Neutrophil (primary cell): ENCODE measurements at regions not wholly inside any gene's neighbourhood (a gene's known extent, or its start where the extent isn't known, plus 50 kb on each side); places are given as distances from the start of the nearest gene placed in this dataset.

Source experiments
- H3K27ac ChIP-seq: fragments of 200-600 bp; sonication (generic); 2 replicates; pipeline ENCODE4 v1.5.1; 2016; ENCODE audit warnings: mild to moderate bottlenecking, moderate library complexity
- H3K27me3 ChIP-seq: fragments of 200-600 bp; sonication (generic); 2 replicates; pipeline ENCODE4 v1.6.0; 2016; ENCODE audit warnings: mild to moderate bottlenecking
- H3K36me3 ChIP-seq: fragments of 200-600 bp; sonication (generic); 2 replicates; pipeline ENCODE4 v1.5.1; 2017
- H3K4me1 ChIP-seq, 2 experiments: fragments of 200-600 bp in 1 of 2; sonication (generic) in 1 of 2; 1 replicate in 1 of 2; 2 replicates in 1 of 2; pipeline versions ENCODE4 v1.5.1 to v1.6.1; 2013 to 2016; ENCODE audit warnings: low read depth in 1 of 2, low read length in 1 of 2, mild to moderate bottlenecking in 1 of 2, moderate library complexity in 1 of 2; ENCODE audit not compliant: control insufficient read depth in 1 of 2, insufficient read depth in 1 of 2
- H3K4me3 ChIP-seq, 2 experiments: fragments of 200-600 bp in 1 of 2; sonication (generic) in 1 of 2; 1 replicate in 1 of 2; 2 replicates in 1 of 2; pipeline ENCODE4 v1.5.1; 2013 to 2016; ENCODE audit warnings: low read depth in 1 of 2, low read length in 1 of 2, mild to moderate bottlenecking in 1 of 2, moderate library complexity in 1 of 2
- H3K9me3 ChIP-seq: fragments of 200-600 bp; sonication (generic); 2 replicates; pipeline ENCODE4 v1.5.1; 2016
- TF ChIP-seq, protein P1 (sequence below): fragments of 200-600 bp; sonication (generic); IDR thresholded peaks from 2 replicates; pipeline ENCODE4 v1.5.1; 2016; ENCODE audit warnings: antibody characterized with exemption

DNA sequence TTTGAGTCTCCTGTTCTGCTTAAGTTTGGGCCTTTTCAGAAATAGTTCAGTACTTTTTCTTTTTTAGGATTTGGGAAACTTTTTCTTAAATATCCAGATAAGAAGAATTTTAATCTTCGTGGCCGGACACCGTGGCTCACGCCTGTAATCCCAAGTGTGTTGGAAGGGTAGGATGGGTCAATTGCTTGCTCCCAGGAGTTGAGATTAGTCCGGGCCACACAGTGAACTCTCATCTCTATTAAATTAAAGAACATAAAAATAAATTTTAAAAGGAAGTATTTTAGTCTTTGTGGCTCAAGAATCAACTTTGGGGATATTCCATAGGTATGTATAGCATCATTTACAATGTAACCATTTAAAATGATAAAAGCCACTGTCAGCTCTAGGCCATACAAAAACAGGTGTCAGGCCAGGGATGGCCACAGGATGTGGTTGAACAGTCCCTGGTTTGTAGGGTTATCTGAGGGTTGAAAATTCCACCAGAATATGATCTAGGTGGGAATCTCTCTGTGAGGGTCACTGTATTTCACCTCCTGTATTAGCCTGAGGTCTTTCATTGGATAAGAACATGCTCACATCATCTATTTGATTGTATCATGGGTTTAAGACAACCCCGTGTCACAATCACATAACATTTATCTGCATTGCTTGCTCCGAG lies 115.6 kb downstream of the GGTLC2 start:
- Histone ChIP-seq H3K27ac (no peak overlapping the region), H3K4me3 (no peak overlapping the region)
- TF ChIP-seq, protein P1, sequence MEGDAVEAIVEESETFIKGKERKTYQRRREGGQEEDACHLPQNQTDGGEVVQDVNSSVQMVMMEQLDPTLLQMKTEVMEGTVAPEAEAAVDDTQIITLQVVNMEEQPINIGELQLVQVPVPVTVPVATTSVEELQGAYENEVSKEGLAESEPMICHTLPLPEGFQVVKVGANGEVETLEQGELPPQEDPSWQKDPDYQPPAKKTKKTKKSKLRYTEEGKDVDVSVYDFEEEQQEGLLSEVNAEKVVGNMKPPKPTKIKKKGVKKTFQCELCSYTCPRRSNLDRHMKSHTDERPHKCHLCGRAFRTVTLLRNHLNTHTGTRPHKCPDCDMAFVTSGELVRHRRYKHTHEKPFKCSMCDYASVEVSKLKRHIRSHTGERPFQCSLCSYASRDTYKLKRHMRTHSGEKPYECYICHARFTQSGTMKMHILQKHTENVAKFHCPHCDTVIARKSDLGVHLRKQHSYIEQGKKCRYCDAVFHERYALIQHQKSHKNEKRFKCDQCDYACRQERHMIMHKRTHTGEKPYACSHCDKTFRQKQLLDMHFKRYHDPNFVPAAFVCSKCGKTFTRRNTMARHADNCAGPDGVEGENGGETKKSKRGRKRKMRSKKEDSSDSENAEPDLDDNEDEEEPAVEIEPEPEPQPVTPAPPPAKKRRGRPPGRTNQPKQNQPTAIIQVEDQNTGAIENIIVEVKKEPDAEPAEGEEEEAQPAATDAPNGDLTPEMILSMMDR, result no peak

DNA sequence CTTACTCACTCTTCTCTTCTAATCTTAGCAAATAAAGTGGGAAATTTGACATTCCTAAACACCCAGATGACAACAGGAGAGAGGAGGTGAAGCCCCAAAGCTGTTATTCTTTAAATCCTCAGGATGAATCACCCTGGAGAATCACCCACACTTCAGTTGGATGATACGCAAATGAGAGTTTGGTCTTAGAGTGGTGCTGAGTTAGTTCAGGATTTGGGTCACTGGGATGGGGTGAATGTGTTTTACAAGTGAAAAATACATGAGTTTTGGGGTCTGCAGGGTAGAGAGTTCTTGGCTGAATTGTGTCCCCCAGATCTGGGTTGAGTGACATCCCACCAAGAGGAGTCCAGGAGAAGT lies 117.2 kb downstream of the GGTLC2 start:
- Histone ChIP-seq H3K4me3 (no peak overlapping the region), H3K27ac (no peak overlapping the region), H3K4me1 (no peaks in the 10 kb centered on the region), H3K27me3 (no peaks in the 10 kb centered on the region), H3K36me3 (no peaks in the 10 kb centered on the region), H3K9me3 (no peaks in the 10 kb centered on the region)
- TF ChIP-seq, protein P1, result no peak

More for the DNA sequence above, 115.6 kb downstream of the GGTLC2 start:
- Histone ChIP-seq H3K4me1 (no peaks in the 10 kb centered on the region), H3K27me3 (no peaks in the 10 kb centered on the region), H3K9me3 (no peaks in the 10 kb centered on the region), H3K36me3 (no peaks in the 10 kb centered on the region)

DNA sequence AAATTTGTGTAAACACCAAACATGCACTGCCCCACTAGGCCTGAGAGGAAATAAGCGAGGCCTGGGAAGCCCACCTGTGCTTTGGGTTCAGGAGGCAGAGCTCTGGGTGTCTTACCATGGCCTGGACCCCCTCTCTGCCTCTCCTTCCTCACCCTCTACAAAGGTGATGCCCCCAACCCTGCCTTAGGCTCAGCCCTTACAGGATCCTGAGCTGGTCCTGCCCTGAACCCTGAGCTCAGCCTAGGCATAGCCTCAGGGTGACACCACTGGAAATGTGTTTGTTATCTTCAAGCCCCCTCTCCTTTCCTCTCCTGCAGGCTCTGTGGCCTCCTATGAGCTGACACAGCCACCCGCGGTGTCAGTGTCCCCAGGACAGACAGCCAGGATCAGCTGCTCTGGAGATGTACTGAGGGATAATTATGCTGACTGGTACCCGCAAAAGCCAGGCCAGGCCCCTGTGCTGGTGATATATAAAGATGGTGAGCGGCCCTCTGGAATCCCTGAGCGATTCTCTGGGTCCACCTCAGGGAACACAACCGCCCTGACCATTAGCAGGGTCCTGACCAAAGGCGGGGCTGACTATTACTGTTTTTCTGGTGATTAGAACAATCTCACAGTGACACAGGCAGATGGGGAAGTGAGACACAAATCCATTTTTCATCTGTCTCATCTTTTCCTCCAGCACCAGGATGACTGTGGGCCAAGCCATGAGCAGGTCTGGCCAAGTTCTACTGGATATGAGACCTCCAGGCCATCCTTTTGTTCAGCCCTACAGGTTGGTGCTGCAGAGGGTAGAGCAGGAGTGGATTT lies 117.8 kb downstream of the GGTLC2 start:
- H3K36me3 ChIP-seq, result no peaks in the 10 kb centered on the region
- H3K4me1 ChIP-seq, result no peaks in the 10 kb centered on the region
- no peaks in the 10 kb centered on the region for H3K27me3 ChIP-seq
- no peak overlapping the region for H3K27ac ChIP-seq
- H3K4me3 ChIP-seq, result no peak overlapping the region
- TF ChIP-seq, protein P1, result no peak
- H3K9me3 ChIP-seq, result no peaks in the 10 kb centered on the region

DNA sequence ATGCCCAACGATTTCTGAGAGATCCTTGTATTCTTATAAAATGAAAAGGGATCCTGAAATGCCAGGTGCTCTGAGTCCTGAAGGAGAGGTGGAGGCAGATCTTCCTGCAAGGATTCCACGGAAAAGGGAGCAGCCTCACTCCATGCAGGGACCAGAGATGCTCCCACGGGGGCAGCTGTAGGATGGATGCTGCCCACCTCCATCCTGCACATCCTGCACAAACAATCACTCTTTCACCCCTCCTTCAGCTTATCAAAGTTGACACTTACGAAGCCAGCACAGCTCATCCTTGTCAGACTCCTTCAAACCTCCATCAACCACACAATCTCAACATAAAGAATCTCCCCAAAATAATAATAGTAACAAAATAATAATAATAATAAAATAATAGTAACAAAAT lies 119.1 kb downstream of the GGTLC2 start:
- no peaks in the 10 kb centered on the region for H3K9me3 ChIP-seq
- TF ChIP-seq, protein P1, result no peak
- no peaks in the 10 kb centered on the region for H3K27me3 ChIP-seq
- no peaks in the 10 kb centered on the region for H3K36me3 ChIP-seq
- H3K4me1 ChIP-seq, result no peaks in the 10 kb centered on the region
- H3K27ac ChIP-seq, result no peak overlapping the region
- no peak overlapping the region for H3K4me3 ChIP-seq

DNA sequence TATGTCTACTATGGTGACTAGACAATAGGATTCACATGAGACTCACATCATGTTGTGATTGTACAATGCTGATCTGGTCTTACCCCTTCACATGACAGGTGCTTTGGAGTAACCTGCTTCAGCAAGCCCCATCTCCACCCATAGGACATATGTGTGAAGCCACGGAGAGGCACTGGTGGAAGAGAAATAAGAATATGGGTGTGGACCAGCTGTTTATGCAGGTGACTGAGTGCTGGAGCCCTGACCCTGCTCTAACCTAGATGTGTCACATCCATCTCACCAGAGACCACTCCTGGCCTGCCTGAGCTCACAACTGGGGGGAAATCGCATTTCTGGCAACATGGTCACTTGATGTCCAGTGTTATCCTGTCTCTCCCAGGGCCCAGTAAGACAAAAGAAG lies 119.7 kb downstream of the GGTLC2 start:
- no peak overlapping the region for H3K27ac ChIP-seq
- H3K9me3 ChIP-seq, result no peaks in the 10 kb centered on the region
- H3K4me1 ChIP-seq, result no peaks in the 10 kb centered on the region
- H3K36me3 ChIP-seq, result no peaks in the 10 kb centered on the region
- no peak overlapping the region for H3K4me3 ChIP-seq
- TF ChIP-seq, protein P1, result no peak
- H3K27me3 ChIP-seq, result no peaks in the 10 kb centered on the region
